Stimulated activated CD4-positive, alpha-beta T cell treated with anti-CD3 and anti-CD28 coated beads, Interleukin-4, amount 100 ng/mL, for 4 hours (primary cell): ENCODE measurements at regions not wholly inside any gene's neighbourhood (a gene's known extent, or its start where the extent isn't known, plus 50 kb on each side); places are given as distances from the start of the nearest gene placed in this dataset.
A peak's percentile ranks its signal among the peaks of the same experiment; 100 is the strongest.

Experiments used
- DNase-seq, 2 experiments: peaks; one replicate each; pipeline ENCODE4 v3.0.0-alpha.2; 2020

- DNase-seq: no peak
Observed at GRCh38 chr5:88144219-88145001, 124.2 kb downstream of the TMEM161B start.

DNA sequence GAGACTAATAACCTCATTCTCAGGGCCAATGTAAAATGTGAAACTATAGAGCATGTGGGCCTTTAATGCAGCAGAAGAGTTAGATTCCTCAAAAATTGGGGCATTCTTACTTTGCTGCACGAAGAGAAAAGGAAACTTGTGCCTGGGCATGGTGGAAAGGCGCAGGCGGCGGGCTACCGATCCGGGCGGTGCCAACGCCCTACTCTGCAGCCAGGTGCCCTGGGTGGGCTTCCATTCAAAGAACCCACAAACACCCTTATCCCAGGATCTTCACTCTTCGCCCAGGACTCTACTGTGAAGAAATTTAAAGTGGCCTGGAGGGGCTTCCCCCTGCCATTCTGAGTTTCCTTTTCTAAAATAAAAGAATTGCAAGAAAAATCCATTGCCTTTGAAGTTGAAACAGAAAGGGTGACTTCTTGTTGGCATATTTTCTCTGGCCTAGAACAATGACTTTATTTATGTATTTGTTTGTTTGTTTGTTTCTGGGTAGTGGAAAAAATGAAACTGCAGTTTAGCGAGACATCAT, 124.9 kb downstream of the TMEM161B start:
- DNase-seq: no peak

DNA sequence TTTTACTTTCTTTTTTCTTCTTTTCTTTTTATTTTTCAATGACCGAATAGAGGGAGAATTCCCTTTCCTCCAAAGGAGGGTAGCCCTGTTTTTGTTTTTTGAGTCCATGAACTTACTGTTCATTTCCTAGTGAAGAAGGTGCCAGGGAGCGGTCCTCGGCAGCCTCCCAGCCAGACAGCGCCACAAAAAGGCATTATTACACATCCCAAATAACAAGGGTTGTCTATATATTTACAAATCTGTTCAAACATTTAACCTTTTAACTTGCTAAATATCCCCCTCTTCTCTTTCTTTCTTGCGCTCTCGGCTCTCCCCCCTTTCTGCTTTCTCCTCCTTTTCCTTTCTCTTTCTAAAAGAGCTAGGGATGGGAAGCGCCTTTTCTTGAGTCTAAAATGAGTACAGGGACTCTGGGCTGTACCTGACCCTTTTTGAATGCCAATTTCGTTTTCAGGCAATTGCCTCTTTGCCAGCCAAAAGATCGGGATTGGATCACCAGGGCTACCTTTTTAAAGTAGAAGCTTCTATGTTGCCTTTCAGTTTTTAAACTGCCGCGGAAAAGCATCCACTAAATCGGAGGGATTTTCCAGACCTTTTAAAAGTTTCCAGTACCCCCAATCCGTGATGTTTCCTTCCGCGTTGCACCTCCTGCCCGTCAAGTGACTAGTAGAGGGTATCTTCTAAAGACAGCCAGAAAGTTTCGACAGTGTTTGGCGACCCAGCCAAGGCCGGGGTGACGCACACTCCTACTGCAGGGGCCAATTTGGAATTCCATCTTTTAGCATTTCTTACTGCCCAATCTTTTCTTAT, 125.6 kb downstream of the TMEM161B start:
- no peak for DNase-seq

DNA sequence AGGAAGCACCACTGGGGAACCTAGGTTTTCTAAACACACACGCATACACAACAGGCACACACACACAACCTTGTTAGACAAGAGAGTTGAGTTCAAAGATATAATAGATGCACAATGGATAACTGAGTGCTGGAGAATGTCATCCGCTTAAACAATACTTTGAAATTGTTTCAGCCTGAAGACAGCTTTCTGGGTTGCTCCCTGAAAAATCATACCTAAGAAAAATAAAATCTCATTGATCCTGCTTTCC, 126.1 kb downstream of the TMEM161B start:
- DNase-seq: no peak

GRCh38 chr5:88140856-88141752, 127.5 kb downstream of the TMEM161B start:
- DNase-seq: peak; percentile 50 to 67

DNA sequence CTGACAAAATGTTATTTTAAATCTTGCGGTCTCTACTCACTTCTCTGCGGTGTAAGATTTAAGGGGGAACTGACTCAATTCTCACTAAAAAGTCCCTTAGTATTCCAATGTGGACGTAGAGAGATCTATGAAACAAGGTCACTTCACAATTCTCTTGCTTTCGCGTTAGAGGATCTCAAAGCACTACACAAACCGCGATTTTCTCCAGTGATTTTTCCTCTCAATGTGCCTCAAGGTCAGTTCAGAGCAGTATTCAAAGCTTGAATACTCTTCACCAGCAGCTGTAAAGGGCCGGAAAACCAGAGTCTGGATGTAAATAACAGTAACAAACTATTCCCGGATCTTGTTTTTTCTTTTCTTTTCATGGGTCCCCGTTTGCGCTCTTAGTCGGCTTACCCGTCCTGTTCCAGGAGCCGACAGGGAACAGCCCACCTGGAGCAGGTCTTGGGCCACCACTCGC, 128.2 kb downstream of the TMEM161B start:
- no peak for DNase-seq

DNA sequence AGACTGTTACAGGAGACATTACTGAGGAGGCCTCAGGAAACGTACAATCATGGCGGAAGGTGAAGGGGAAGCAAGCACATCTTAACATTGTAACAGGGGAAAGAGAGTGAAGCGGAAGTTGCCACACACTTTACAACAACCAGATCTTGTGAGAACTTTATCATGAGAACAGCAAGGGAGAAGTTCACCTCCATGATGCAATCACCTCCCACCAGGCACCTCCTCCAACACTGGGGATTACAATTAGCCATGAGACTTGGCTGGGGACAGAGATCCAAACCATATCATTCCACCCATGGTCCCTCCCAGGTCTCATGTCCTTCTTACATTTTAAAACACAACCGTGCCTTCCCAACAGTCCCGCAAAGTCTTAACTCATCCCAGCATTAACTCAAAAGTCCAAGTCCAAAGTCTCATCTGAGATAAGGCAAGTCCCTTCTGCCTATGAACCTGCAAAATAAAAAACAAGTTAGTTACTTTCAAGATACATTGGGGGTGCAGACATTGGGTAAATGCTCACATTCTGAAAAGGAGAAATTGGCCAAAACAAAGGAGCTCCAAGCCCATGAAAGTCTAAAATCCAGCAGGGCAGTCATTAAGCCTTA, 138.3 kb downstream of the TMEM161B start:
- no peak for DNase-seq

DNA sequence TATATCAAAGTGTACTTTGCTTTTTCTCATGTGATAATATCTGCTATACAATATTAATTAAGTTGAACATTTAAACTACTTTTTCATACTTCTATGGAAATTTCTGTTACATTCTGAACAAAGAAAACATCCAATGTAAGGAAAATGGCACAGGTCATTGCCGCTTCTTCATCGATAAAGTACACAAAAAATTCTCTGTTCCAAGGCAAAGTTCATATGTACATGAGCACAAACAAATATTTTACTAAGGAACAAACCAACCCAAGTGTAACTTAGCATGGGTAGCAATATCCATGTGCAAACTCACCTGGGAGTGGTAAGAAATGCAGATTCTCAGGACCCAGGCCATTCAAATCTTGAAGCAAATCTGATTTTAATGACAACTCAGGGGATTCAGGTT, 139.8 kb downstream of the TMEM161B start:
- no peak for DNase-seq

DNA sequence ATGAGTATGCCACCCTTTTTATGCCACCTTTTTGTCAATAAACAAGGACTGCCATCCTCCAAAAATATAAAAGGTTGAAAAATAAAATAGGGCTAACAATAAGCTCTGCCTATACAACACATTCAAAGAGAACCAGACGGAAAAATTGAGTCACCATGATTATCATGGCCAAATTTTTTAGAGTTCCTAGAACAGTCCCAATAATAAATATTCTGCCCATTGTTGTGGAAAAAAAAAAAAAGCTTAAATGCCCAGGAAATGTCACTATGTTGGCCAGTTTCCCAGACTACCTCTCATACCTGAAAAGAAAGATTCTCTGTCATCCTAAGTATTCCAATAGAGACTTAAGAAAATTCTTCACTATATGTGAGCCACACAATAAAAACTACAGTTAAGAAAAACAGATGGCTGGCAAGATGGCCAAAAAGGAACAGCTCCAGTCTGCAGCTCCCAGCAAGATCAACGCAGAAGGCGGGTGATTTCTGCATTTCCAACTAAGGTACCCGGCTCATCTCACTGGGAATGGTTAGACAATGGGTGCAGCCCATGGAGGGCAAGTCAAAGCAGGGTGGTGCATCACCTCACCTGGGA, 149.0 kb downstream of the TMEM161B start:
- no peak for DNase-seq

DNA sequence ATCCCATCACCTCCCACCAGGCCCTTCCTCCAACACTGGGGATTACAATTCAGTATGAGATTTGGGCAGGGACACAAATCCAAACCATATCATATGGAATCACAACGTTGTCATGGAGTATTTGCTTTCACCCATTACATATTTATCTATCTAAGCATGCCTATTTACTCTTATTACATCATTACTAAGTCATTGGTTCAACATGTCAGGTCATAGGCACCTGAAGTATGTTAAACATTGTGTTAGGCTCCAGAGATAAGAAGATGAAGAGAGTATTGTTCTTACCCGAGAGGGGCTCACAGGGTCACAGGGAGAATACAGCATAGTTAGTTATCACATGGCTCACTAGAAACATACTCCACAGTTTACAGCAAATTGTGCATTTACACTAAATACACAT, 150.5 kb downstream of the TMEM161B start:
- DNase-seq: no peak

DNA sequence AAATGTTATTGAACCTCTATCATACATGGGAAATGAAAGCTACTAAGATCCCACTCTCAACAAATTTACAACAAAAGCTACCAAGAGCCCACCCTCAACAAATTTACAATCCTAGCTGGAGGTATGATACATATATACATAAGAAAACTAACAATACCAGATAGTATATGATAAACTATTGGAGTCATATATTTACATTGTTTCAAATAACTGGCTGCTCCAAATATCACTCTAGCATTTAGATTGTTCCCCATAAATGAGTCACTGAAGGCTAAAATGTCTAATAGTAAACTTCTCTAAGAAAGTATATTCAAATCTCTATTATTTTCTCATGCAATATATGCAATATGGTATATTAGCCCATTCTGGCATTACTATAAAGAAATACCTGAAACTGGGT, 151.1 kb downstream of the TMEM161B start:
- no peak for DNase-seq

DNA sequence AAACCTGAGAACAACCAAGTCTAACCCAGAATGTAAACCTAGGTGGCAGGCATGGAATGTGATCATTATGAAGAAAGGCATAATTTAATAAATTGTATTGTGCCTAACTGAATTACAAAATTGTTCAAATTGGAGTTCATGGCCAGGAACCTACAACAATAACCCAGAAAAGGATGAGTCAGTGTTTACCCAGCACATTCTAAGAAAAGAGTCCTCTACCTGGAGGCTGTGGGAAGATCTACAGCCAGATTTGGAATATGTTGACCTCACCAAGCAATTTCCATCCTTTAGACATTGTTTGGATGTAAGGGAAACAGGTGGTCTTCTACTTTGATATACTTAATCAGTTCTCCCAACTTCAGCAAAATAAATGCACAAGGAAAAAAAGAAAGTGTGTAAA, 152.2 kb downstream of the TMEM161B start:
- DNase-seq: no peak

- no peak for DNase-seq
Observed at GRCh38 chr5:88115211-88115610, 153.4 kb downstream of the TMEM161B start.

- DNase-seq: no peak
Observed at GRCh38 chr5:88113429-88113828, 155.2 kb downstream of the TMEM161B start.

GRCh38 chr5:88109818-88110217, 158.8 kb downstream of the TMEM161B start:
- DNase-seq: no peak

GRCh38 chr5:88108490-88109279, 160.0 kb downstream of the TMEM161B start:
- no peak for DNase-seq

DNA sequence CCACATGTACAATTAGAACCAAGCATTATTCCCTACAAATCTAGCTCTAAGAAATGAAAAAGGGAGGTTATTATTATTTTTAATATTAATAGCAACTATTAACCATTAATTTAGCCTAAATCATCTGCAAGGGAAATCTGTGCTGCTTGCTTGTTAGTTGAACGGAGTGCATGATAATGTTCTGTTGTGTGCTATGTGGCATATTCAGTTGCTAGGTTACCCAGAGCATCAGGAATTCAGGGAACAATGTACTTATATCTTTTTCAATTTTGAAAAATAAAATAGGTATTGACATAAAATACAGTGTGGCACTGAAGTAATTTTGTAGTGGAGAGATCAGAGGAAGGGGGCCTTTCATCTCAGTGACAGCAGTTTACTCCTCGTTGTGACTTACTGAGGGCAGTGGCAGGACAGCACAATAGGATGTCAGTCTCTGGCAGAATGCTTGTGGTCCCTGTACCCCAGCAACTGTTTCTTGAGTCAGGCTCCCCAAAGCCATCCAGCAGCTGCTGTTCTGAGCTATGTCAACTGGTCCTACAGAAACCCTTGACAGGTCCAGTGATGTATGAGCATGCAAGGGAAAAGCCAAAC, 173.6 kb downstream of the TMEM161B start:
- no peak for DNase-seq

DNA sequence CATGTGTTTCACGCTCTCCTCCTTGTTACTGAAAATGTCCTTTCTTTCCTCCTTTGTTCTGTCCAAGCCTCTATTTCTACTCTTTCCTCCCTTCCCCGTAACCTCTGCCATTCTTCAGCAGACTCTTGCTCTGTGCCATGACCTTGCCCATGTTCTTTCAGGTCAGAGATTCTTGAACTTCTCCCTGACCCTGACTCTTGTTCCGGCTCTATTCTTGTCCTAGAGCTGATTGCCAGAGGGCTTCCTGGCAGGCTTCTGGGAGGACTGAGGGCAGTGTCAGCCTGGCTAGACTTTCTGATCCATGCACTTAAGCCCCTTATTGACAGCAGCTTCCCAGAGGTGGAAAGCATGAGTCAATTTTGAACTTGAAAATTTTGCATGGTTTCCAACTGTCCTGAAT, 174.2 kb downstream of the TMEM161B start:
- no peak for DNase-seq

DNA sequence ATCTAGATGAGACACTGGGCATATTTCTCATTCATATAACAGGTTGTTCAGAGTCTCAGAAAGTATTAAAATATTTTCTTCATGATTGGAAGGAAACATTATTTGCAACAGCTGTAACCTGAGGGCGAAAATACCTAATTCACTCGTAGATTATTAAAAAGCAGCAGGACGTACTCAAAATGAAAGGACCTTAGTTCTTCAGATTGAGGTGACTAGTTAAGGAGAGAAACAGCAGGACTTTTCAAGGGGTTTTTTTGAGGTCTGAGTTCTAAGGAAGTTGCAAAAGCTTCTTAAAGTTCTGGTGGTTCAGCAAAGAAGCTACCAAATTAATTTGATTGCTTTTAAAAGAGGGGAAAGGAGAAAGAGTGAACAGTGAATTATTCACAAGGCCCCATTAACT, 174.9 kb downstream of the TMEM161B start:
- no peak for DNase-seq

- DNase-seq: no peak
Observed at GRCh38 chr5:88092958-88093605, 175.6 kb downstream of the TMEM161B start.

DNA sequence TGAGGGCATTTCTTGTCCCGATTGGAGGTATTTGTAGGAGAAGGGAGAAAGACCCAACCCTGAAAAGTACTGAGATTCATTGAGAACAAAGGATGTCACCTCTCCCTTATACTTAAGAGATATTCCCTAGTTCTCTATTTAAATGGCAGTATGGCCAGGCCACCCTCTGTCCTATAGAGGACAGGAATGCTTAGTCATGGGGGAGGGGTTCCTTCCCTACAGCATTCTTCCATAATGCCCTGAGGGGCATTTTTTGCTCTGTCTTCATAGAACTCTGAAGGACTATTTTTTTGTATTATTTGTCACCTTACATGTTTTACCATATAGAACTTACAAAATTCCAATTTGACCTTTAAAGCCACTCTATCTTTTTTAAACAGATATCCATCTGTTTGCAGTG, 176.3 kb downstream of the TMEM161B start:
- DNase-seq: no peak
